ENCODE measurements at regions not wholly inside any gene's neighbourhood (a gene's known extent, or its start where the extent isn't known, plus 50 kb on each side); places are given as distances from the start of the nearest gene placed in this dataset.
"Not testable (repeated sequence)": the region's sequence is repeated elsewhere in the genome, so short reads cannot be mapped to it uniquely, and the experiment has no call there.

GRCh38 chr2:238600506-238601432, 174.0 kb downstream of the ASB1 start:
- no peak for DNase-seq

GRCh38 chr2:238601433-238602222, 174.9 kb downstream of the ASB1 start:
- no peak for DNase-seq

GRCh38 chr2:238602223-238602960, 175.7 kb downstream of the ASB1 start:
- DNase-seq = no peak

- DNase-seq = no peak
Observed at GRCh38 chr2:238603596-238603995, 176.9 kb downstream of the ASB1 start.

GRCh38 chr2:238606311-238606710, 179.6 kb downstream of the ASB1 start:
- DNase-seq = no peak

GRCh38 chr2:238613610-238614009, 186.9 kb downstream of the ASB1 start:
- no peak for DNase-seq

GRCh38 chr2:238614376-238614775, 187.6 kb downstream of the ASB1 start:
- no peak for DNase-seq

GRCh38 chr2:238615187-238615586, 188.5 kb downstream of the ASB1 start:
- DNase-seq = no peak

GRCh38 chr2:238616681-238617080, 190.0 kb downstream of the ASB1 start:
- no peak for DNase-seq

GRCh38 chr2:238618494-238619283, 192.0 kb downstream of the ASB1 start:
- not testable (repeated sequence) for DNase-seq

- no peak for DNase-seq
Observed at GRCh38 chr2:238627899-238628298, 201.2 kb downstream of the ASB1 start.

- no peak for DNase-seq
Observed at GRCh38 chr2:238629064-238629463, 202.3 kb downstream of the ASB1 start.

- no peak for DNase-seq
Observed at GRCh38 chr2:238631491-238632180, 204.9 kb downstream of the ASB1 start.

GRCh38 chr2:238632181-238633060, 205.7 kb downstream of the ASB1 start:
- no peak for DNase-seq

GRCh38 chr2:238633426-238634328, 206.9 kb downstream of the ASB1 start:
- DNase-seq = no peak

GRCh38 chr2:238634701-238635357, 208.1 kb downstream of the ASB1 start:
- no peak for DNase-seq

GRCh38 chr2:238635647-238636051, 208.9 kb downstream of the ASB1 start:
- no peak for DNase-seq

GRCh38 chr2:238636269-238637073, 209.7 kb downstream of the ASB1 start:
- peak; percentile 83 for DNase-seq

Measured in fibroblast of skin of scalp (primary cell).